Vagina (tissue), 2 donors: ENCODE measurements at regions not wholly inside any gene's neighbourhood (a gene's known extent, or its start where the extent isn't known, plus 50 kb on each side); places are given as distances from the start of the nearest gene placed in this dataset.

Source experiments
- DNase-seq, 2 donors: peaks; one replicate each; pipeline ENCODE4 v3.0.0-alpha.2; 2017; ENCODE audit errors: extremely low spot score in 2 of 2
- H3K27ac ChIP-seq: fragments of 200-600 bp; sonication (generic); one replicate; pipeline ENCODE4 v1.5.1; 2019
- H3K27me3 ChIP-seq: fragments of 200-600 bp; sonication (generic); one replicate; pipeline ENCODE4 v1.5.1; 2019
- H3K36me3 ChIP-seq, 2 donors: fragments of 200-600 bp; sonication (generic); one replicate each; pipeline ENCODE4 v1.5.1; 2017 to 2019
- H3K4me1 ChIP-seq: fragments of 200-600 bp; sonication (generic); one replicate; pipeline ENCODE4 v1.5.1; 2019
- H3K4me3 ChIP-seq, 2 donors: fragments of 200-600 bp; sonication (generic); 1 replicate in 1 of 2; 2 replicates in 1 of 2; pipeline ENCODE4 v1.5.1; 2016 to 2019
- H3K9me3 ChIP-seq: fragments of 200-600 bp; sonication (generic); one replicate; pipeline ENCODE4 v1.5.1; 2019
- CTCF ChIP-seq, 3 experiments: fragments of 450-650 bp in 2 of 3; fragments of 200-600 bp in 1 of 3; sonication (generic) in 1 of 3; IDR thresholded peaks; one replicate each; pipeline ENCODE4 v1.5.1; 2017 to 2019; ENCODE audit warnings: antibody characterized with exemption in 3 of 3, mild to moderate bottlenecking in 2 of 3, moderate library complexity in 2 of 3
- POLR2A ChIP-seq, 2 donors: fragments of 450-650 bp; IDR thresholded peaks; one replicate each; pipeline ENCODE4 v1.6.1; 2017; ENCODE audit warnings: antibody characterized with exemption in 2 of 2, mild to moderate bottlenecking in 2 of 2, moderate library complexity in 2 of 2
- POLR2AphosphoS5 ChIP-seq, 2 donors: sonication (generic); formaldehyde crosslinking; IDR thresholded peaks; one replicate each; pipeline ENCODE4 v1.9.0; 2017; ENCODE audit warnings: antibody characterized with exemption in 2 of 2, mild to moderate bottlenecking in 2 of 2, low read depth in 1 of 2; ENCODE audit not compliant: insufficient read depth in 1 of 2
- intact Hi-C: fragments of 100-400 bp; cut with DNase I; formaldehyde crosslinking; loops from one replicate; pipeline ENCODE4 v1.15.1; 2023

GRCh38 chr10:113234481-113234880, 284.4 kb downstream of the TCF7L2 start:
- intact Hi-C loops: no loop called here
- no peak for TF ChIP-seq POLR2AphosphoS5 (IDR thresholded peaks at IDR 0.05; ENCODE audit: insufficient read depth in 1 of 2, low read depth in 1 of 2)
- TF ChIP-seq CTCF (IDR thresholded peaks at IDR 0.05): no peak
- no peak for TF ChIP-seq POLR2A (IDR thresholded peaks at IDR 0.05)
- Histone ChIP-seq H3K4me3 (no peak overlapping the region), H3K36me3 (no peaks in the 10 kb centered on the region), H3K27me3 (no peaks in the 10 kb centered on the region), H3K27ac (no peak overlapping the region), H3K4me1 (no peaks in the 10 kb centered on the region), H3K9me3 (no peaks in the 10 kb centered on the region)
- DNase-seq: no peak

GRCh38 chr10:113235508-113235907, 285.5 kb downstream of the TCF7L2 start:
- Histone ChIP-seq H3K27me3 (no peaks in the 10 kb centered on the region), H3K9me3 (no peaks in the 10 kb centered on the region), H3K4me1 (no peaks in the 10 kb centered on the region), H3K36me3 (no peaks in the 10 kb centered on the region), H3K4me3 (no peak overlapping the region), H3K27ac (no peak overlapping the region)
- intact Hi-C loops: no loop called here
- TF ChIP-seq POLR2AphosphoS5 (IDR thresholded peaks at IDR 0.05; ENCODE audit: insufficient read depth in 1 of 2, low read depth in 1 of 2) (no peak), CTCF (IDR thresholded peaks at IDR 0.05) (no peak)
- DNase-seq: no peak

DNA sequence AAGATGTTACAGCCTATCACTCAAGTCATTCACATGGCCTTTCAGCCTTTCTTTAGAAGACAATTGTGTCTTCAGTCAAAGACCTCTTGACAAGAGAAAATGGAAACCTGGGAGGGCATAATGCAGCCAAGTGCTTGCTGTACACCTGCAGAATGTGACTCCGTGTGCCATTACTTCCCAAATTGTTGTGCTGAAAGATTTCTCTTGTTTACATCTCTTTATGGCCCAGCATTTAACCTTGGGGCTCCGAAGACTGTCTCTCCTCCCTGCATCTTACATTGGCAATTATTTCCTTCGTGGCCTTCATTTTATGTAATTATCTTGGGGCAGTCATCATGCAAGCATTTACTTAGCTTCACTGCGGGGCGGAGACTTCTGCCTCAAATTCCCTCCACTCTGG, 287.0 kb downstream of the TCF7L2 start:
- peak in 1 of 2 donors; percentile 29 for DNase-seq
- H3K4me1 ChIP-seq: no peaks in the 10 kb centered on the region
- H3K36me3 ChIP-seq: no peaks in the 10 kb centered on the region
- H3K4me3 ChIP-seq: no peak overlapping the region
- TF ChIP-seq POLR2A (IDR thresholded peaks at IDR 0.05) (no peak), CTCF (IDR thresholded peaks at IDR 0.05) (no peak), POLR2AphosphoS5 (IDR thresholded peaks at IDR 0.05; ENCODE audit: insufficient read depth in 1 of 2, low read depth in 1 of 2) (no peak)
- intact Hi-C loops: no loop called here
- H3K27ac ChIP-seq: no peak overlapping the region
- H3K27me3 ChIP-seq: no peaks in the 10 kb centered on the region
- no peaks in the 10 kb centered on the region for H3K9me3 ChIP-seq

DNA sequence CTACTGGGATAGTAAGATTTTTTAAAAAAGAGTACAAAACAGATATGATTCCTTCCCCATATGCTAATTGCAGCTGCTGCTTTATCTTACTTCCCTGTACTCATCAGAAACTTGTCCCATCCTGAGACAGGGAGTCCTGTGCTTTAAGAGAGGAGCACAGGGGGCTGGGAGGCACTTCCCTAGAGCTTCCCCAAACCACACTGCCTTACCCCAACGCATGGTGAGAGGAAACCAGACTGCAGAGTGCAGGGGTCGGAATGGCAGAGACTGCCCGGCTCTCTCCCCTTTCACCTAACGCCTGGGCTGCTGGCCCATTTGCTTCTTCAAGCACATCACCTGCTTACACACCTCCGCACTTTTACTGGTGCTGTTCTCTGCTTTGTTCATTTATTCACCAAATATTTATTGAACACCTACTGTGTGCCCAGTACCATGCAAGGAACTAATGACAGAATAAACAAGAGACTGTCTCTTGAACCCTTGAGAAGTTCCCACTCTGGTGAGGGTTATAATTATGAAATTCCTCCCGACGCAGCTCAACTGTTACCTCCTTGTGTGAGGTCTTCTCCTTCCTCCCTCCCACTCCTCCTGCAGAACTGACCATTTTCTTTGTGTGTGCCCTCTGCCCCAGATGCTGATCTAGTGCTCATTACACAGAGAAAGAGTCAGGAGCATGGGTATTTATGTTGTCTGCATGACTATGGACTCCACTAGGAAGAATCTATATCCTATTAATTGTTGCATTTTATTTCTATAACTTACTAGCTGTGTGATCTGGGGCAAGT, 289.7 kb downstream of the TCF7L2 start:
- no peak for DNase-seq
- TF ChIP-seq POLR2A (IDR thresholded peaks at IDR 0.05) (no peak), POLR2AphosphoS5 (IDR thresholded peaks at IDR 0.05; ENCODE audit: insufficient read depth in 1 of 2, low read depth in 1 of 2) (no peak)
- Histone ChIP-seq H3K36me3 (no peaks in the 10 kb centered on the region), H3K27me3 (no peaks in the 10 kb centered on the region), H3K27ac (no peak overlapping the region), H3K4me1 (no peaks in the 10 kb centered on the region), H3K4me3 (no peak overlapping the region), H3K9me3 (no peaks in the 10 kb centered on the region)
- intact Hi-C loops: no loop called here

DNA sequence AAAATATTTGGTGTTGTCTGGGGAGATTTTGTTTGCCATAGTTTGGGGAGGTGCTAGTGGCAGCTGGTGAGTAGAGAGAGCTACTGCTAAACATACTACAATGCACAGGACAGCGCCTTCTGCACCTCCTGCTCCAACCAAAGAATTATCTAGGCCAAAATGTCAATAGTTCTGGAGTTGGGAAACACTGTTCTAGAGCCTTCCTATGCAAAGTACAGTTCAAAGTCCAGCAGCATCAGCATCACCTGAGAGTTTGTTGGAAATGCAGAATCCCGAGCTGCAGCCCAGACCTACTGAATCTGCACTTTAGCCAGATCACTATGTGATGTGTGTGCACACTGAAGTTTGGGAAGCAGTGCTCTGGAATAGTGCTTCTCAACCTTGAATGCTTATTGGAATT, 290.7 kb downstream of the TCF7L2 start:
- no peak for TF ChIP-seq CTCF (IDR thresholded peaks at IDR 0.05)
- no peak for TF ChIP-seq POLR2A (IDR thresholded peaks at IDR 0.05)
- TF ChIP-seq POLR2AphosphoS5 (IDR thresholded peaks at IDR 0.05; ENCODE audit: insufficient read depth in 1 of 2, low read depth in 1 of 2): no peak
- no peak for DNase-seq
- intact Hi-C loops: no loop called here
- Histone ChIP-seq H3K4me3 (no peak overlapping the region), H3K36me3 (no peaks in the 10 kb centered on the region), H3K4me1 (no peaks in the 10 kb centered on the region), H3K27ac (no peak overlapping the region), H3K27me3 (no peaks in the 10 kb centered on the region), H3K9me3 (no peaks in the 10 kb centered on the region)
